ENCODE measurements at regions not wholly inside any gene's neighbourhood (a gene's known extent, or its start where the extent isn't known, plus 50 kb on each side); places are given as distances from the start of the nearest gene placed in this dataset.

- DNase-seq (ENCODE audit: low spot score) = no peak
These were observed 92.7 kb upstream of the ST6GAL2 start for GRCh38 chr2:106978647-106979046.

- no peak for DNase-seq (ENCODE audit: low spot score)
These were observed 95.5 kb upstream of the ST6GAL2 start for GRCh38 chr2:106981491-106981890.

- no peak for DNase-seq (ENCODE audit: low spot score)
These were observed 96.4 kb upstream of the ST6GAL2 start for GRCh38 chr2:106982350-106982749.

- no peak for DNase-seq (ENCODE audit: low spot score)
These were observed 97.3 kb upstream of the ST6GAL2 start for GRCh38 chr2:106983305-106983704.

GRCh38 chr2:106988361-106988760 is 102.4 kb upstream of the ST6GAL2 start:
- DNase-seq (ENCODE audit: low spot score) = no peak

DNA sequence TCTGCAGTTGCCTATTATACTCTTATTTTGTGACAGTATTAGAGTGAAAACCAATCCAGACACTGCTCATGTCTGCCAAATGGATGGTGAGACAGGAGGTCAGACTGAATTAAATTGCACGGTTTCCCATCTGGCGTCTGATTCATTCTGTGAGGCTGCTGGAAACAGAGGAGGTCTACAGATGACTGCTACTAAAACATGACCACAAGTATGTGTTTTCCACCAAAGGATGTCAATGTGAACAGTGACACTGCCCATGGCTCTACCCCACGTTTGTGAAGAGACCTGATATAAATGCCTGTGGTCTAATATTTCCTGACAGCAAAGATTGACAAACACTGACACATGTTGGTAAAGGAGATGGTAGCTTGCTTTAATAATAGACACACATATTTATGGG is 104.3 kb upstream of the ST6GAL2 start:
- DNase-seq (ENCODE audit: low spot score) = peak; percentile 21

DNA sequence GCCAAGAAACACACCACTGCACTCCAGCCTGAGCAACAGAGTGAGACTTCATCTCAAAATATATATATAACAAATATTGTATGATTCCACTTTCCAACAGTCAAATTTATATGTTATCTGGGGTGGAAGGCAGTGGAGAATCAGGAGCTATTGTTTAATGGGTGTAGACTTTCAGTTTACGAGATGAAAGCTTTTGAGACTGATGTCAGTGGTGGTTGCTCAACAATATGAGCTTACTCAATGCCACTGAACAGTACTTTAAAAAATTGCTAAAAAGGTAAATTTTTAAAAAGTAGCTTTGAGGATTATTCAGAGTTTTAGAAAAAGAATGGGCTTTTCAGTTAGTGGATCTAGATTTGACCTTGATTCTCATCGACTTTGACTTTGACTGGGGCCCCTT is 105.9 kb upstream of the ST6GAL2 start:
- no peak for DNase-seq (ENCODE audit: low spot score)

GRCh38 chr2:106995556-106995955 is 109.6 kb upstream of the ST6GAL2 start:
- no peak for DNase-seq (ENCODE audit: low spot score)

GRCh38 chr2:106996171-106996769 is 110.3 kb upstream of the ST6GAL2 start:
- DNase-seq (ENCODE audit: low spot score) = no peak

- no peak for DNase-seq (ENCODE audit: low spot score)
These were observed 111.2 kb upstream of the ST6GAL2 start for GRCh38 chr2:106997204-106997603.

- DNase-seq (ENCODE audit: low spot score) = no peak
These were observed 115.1 kb upstream of the ST6GAL2 start for GRCh38 chr2:107001062-107001461.

GRCh38 chr2:107001551-107001950 is 115.6 kb upstream of the ST6GAL2 start:
- DNase-seq (ENCODE audit: low spot score) = no peak

GRCh38 chr2:107001964-107002696 is 116.2 kb upstream of the ST6GAL2 start:
- no peak for DNase-seq (ENCODE audit: low spot score)

DNA sequence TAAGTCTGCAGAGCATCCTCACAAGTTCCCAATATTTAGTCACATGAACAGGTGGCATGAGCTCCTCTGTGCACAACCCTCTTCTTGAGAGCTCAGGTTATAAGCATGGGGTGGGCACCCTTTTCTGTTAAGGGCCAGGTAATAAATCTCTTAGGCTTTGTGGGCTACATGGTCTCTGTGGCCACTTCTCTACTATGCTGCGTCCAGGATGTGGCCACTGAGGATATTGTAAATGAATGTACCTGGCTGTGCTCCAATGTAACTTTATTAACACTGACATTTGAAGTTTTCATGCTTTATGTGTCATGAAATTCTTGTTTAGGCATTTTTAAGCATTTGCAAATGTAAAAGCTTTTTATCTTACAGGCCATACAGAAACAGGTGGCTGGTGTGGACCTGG is 116.8 kb upstream of the ST6GAL2 start:
- no peak for DNase-seq (ENCODE audit: low spot score)

- no peak for DNase-seq (ENCODE audit: low spot score)
These were observed 119.9 kb upstream of the ST6GAL2 start for GRCh38 chr2:107005853-107006252.

- no peak for DNase-seq (ENCODE audit: low spot score)
These were observed 120.9 kb upstream of the ST6GAL2 start for GRCh38 chr2:107006836-107007235.

- no peak for DNase-seq (ENCODE audit: low spot score)
These were observed 122.0 kb upstream of the ST6GAL2 start for GRCh38 chr2:107007927-107008326.

DNA sequence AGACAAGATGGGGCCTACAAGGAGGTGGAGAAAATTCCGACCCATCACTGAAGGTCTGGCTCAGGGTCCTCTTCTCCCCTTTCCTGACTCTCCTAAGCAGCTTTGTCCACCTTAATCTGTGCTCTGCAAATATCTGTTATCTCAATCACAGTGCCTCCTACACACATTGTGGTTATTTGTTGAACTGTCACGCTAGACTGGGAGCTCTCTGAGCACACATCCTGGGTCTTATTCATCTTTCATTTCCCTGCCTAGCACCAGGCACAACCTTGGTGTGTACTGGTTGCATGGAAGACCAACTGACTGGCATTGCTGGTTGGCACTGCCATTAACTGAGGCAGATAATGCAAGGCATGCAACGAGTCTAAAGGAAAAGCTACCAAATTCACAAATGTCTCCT is 122.9 kb upstream of the ST6GAL2 start:
- DNase-seq (ENCODE audit: low spot score) = no peak

DNA sequence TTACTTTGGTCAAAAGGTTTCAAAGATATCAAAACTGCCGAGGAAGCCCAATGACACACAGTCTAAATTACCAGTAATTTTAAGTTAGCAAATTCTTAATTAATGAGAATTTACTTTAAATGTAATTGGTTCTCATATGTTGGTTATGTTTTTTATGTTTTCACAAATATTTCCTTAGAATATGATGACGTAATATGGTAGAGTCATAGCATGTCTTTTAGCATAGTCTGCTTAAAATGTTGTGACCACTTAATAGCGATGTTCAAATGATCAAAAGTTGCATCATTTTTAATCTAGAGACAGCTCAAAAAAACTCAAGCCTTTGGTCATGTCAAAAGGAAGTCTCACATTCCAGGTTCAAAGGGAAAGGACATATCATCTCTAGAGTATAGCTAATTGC is 123.3 kb upstream of the ST6GAL2 start:
- DNase-seq (ENCODE audit: low spot score) = no peak

DNA sequence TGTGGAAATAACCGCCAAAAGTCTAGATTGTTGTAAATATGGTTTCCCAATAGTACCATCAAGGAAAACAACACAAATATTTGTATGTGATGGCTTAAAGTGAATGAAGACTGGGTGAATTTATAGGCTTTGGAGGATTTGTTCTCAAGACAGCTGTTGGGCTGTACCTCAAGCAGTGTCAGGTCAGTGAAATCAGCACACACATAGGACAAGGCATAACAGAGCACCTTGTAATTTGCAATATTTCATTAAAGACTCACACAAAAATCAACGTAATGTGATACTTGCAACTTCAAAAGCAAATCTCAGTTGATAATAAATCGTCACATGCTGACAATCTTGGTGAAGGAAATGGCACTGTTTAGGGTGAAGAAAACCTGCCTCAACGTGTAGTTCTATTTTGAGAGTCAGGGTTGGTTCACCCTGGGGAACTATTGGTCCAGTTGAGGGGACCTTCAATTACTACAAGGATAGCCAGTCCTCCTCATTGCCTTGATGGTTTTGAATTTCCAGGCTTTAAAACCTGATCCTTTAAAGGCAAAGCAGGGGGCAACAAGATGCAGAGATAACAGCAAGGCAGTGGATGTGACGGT is 126.8 kb upstream of the ST6GAL2 start:
- no peak for DNase-seq (ENCODE audit: low spot score)

DNA sequence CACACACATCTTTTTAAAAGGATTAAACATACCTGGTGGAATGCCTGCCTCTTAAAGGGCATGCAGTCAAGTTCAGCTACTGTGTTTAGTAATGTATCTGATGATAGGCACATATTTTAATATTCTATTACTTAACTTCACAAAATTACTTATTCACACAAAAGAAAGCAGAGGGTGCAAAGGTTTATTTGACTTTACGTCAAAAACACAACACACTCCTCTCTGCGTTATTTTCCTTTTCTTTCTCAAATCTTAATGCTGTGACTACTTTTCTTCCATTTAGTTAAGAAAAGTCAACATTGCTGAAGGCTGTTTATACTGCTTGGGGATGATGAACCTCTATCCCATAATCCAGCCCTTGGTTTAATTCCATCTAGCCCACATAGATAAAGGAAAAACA is 127.9 kb upstream of the ST6GAL2 start:
- DNase-seq (ENCODE audit: low spot score) = no peak

- no peak for DNase-seq (ENCODE audit: low spot score)
These were observed 132.4 kb upstream of the ST6GAL2 start for GRCh38 chr2:107018366-107018765.

- no peak for DNase-seq (ENCODE audit: low spot score)
These were observed 134.4 kb upstream of the ST6GAL2 start for GRCh38 chr2:107020392-107020791.

DNA sequence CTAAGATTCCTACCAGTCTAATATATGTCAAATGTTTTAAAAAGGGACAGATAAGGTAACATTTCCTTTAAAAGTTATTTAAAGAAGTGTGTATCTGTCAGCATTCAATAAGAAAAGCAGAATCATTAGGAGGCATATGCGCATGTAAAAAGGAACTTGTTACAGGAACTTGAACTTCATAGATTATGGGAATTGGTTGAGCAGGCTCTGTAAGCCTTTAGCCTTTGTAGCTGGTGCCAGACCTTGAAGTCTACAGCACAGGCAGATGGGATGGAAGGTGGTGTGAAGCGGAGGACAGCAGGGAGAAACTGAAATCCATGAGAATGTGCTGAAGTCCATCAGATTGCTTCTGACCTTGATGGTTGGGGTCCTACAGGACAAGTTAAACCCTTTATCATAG is 138.3 kb upstream of the ST6GAL2 start:
- DNase-seq (ENCODE audit: low spot score) = no peak
